ENCODE measurements at regions not wholly inside any gene's neighbourhood (a gene's known extent, or its start where the extent isn't known, plus 50 kb on each side); places are given as distances from the start of the nearest gene placed in this dataset.
A peak's percentile ranks its signal among the peaks of the same experiment; 100 is the strongest.
"Not testable (repeated sequence)": the region's sequence is repeated elsewhere in the genome, so short reads cannot be mapped to it uniquely, and the experiment has no call there.

- DNase-seq (ENCODE audit: low read depth) = no peak
These were observed 88.7 kb upstream of the KCTD7 start for GRCh38 chr7:66539902-66540375.

- DNase-seq (ENCODE audit: low read depth) = no peak
These were observed 86.6 kb upstream of the KCTD7 start for GRCh38 chr7:66542049-66542448.

- DNase-seq (ENCODE audit: low read depth) = no peak
These were observed 86.0 kb upstream of the KCTD7 start for GRCh38 chr7:66542528-66543269.

GRCh38 chr7:66549466-66549865, 79.2 kb upstream of the KCTD7 start:
- no peak for DNase-seq (ENCODE audit: low read depth)

DNA sequence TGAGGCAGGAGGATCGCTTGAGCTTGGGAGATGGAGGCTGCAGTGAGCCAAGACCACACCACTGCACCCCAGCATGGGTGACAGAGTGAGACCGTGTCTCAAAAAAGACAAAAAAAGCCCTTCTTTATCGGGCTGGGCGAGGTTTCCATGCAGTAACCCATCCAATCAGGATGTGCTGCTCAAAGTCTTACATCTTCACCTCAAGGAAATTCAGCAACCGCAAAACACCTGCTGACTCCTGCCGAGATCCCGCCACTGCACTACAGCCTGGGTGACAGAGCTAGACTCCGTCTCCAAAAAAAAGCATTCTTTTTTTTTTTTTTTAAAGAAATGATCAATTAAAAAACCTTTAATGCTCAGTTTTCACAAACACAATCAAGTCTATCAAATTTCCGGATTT, 75.7 kb upstream of the KCTD7 start:
- DNase-seq (ENCODE audit: low read depth) = no peak

- DNase-seq (ENCODE audit: low read depth) = peak; percentile 59
These were observed 75.0 kb upstream of the KCTD7 start for GRCh38 chr7:66553675-66554074.

DNA sequence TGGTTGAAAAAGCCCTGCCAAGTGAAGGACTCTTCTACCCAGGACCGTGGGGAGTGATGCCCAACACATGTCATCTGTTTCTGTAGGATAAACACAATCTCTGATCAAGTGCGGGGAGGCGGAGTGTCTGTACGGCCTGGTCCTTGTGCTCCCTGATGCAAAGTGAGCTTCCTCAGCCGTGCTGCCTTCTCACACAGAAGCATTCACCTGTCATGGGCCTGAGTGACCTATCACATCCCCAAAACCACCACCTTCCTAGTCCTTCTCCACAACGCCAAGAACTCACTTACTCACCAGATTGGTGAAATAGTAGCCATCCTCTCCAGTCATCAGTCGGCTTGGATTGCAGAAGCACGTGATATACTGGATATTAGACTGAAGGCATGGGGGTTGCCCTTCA, 74.4 kb upstream of the KCTD7 start:
- DNase-seq (ENCODE audit: low read depth) = not testable (repeated sequence)

GRCh38 chr7:66554842-66555430, 73.7 kb upstream of the KCTD7 start:
- peak; percentile 51 for DNase-seq (ENCODE audit: low read depth)

- no peak for DNase-seq (ENCODE audit: low read depth)
These were observed 72.5 kb upstream of the KCTD7 start for GRCh38 chr7:66556177-66556548.

GRCh38 chr7:66556549-66557213, 72.0 kb upstream of the KCTD7 start:
- DNase-seq (ENCODE audit: low read depth) = no peak

- DNase-seq (ENCODE audit: low read depth) = peak; percentile 32
These were observed 71.2 kb upstream of the KCTD7 start for GRCh38 chr7:66557214-66558200.

GRCh38 chr7:66558201-66558641, 70.5 kb upstream of the KCTD7 start:
- DNase-seq (ENCODE audit: low read depth) = no peak

DNA sequence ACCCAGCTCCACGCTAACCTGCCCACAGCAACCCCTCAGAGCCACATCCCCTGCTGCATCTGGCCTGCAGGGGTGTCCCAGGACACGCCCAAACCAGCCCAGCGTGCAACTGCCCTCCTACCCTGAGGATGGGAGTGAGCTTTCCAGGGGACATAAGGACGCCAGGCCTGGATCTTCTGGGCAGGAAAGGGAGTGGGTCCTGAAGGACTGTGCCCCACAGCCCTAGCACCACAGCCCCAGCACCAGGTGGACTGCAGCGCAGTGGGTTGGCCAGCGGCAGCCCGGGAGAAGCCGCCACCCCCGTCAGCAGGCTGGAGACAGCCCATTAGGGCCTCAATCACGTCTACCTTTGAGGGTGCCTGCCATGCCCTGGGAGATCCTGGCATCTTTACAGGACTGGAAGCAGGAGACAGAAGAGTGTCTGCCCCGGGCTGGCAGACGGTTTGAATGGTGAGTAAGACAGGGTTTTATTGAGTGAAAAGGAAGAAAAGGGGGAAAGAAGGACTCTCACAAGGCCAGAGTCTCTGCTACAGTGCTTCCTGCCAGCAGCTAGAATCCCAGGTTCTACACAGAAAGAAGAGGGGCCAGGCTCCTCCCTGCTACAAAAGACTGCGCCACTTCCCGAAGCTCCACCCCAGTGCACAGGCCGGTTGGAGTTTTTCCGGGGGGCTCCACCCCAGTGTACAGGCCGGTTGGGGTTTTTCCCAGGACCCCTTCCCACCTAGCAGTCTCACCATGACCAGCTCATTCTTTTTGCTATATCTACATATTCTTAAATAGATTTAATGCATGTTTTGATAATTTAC, 69.8 kb upstream of the KCTD7 start:
- no peak for DNase-seq (ENCODE audit: low read depth)

GRCh38 chr7:66564045-66564444, 64.6 kb upstream of the KCTD7 start:
- no peak for DNase-seq (ENCODE audit: low read depth)

GRCh38 chr7:66570179-66570578, 58.5 kb upstream of the KCTD7 start:
- DNase-seq (ENCODE audit: low read depth) = not testable (repeated sequence)

GRCh38 chr7:66571568-66571967, 57.1 kb upstream of the KCTD7 start:
- no peak for DNase-seq (ENCODE audit: low read depth)

DNA sequence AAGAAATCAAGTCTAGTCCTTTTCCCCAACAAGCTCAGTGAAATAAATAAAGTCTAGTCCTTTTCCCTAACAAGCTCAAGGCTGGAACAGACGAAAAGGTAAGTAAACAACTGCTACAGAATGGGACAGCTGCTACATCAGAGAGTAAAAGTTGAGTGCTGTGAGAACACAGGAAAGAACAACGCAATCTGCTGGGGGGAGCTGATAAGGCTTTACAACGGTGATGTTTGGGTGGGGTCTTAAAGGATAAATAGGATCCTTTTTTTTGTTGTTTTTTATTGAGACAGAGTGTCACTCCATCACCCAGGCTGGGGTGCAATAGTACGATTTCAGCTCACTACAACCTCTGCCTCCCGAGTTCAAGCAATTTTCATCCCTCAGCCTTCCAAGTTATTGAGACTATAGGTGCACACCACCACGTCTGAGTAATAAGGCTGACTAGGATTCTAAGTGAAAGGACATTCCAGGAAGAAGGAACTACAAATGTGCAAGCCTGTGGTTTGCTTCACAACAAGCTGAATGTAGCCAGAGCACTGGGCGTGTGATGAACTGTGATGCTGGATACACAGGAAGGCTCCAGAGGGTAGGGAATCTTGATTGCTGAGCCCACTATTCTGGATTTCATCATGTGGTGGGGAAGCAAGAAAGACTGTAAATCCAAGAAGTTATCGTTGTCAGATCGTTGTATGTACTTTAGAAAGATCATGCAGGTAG, 54.7 kb upstream of the KCTD7 start:
- not testable (repeated sequence) for DNase-seq (ENCODE audit: low read depth)

DNA sequence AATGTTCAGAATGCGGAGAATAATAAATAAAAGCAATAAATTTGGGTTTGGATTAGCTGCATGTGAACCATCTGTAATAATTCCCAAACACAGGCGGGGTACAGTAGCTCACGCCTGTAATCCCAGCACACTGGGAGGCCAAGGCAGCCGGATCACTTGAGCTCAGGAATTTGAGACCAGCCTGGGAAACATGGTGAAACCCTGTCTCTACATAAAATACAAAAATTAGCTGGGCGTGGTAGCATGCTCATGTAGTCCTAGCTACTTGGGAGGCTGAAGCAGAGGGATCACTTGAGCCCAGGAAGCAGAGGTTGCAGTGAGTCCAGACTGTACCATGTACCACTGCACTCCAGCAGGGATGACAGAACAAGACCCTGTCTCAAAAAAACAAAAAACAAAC, 53.9 kb upstream of the KCTD7 start:
- peak; percentile 35 for DNase-seq (ENCODE audit: low read depth)

- DNase-seq (ENCODE audit: low read depth) = no peak
These were observed 53.3 kb upstream of the KCTD7 start for GRCh38 chr7:66575398-66575797.

DNA sequence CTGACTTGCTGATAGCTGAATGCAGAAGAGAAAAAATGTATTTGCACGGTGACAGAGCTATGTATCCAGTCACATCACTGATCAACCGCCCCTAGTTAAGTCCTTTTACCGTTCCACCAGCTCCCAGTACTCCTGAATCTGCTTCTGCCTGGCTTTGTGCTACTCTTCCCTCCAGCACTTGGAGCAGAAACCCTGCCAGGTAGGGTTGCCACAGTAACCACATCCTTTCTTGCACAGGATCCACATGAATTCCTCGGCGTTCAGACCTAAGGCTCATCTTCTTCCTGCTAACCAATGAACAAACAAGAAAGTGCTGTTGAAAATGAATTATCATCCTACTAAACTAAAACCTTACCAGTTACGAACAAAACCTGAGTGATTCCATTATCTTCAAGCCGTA, 52.0 kb upstream of the KCTD7 start:
- no peak for DNase-seq (ENCODE audit: low read depth)

Data from fibroblast of gingiva (primary cell).